Glutamatergic neuron (in vitro differentiated cells): ENCODE measurements at regions not wholly inside any gene's neighbourhood (a gene's known extent, or its start where the extent isn't known, plus 50 kb on each side); places are given as distances from the start of the nearest gene placed in this dataset.

Experiments used
- DNase-seq: peaks from one replicate; pipeline ENCODE4 v3.0.0; 2022
- H3K27ac Mint-ChIP-seq: one replicate; pipeline ENCODE4 v1.8.0; 2020; ENCODE audit warnings: mild to moderate bottlenecking, mixed read lengths, inconsistent platforms; ENCODE audit not compliant: unreplicated experiment
- H3K27me3 Mint-ChIP-seq: one replicate; pipeline ENCODE4 v1.8.0; 2020; ENCODE audit warnings: mild to moderate bottlenecking, moderate library complexity, mixed read lengths, inconsistent platforms; ENCODE audit not compliant: unreplicated experiment
- H3K36me3 Mint-ChIP-seq: one replicate; pipeline ENCODE4 v1.8.0; 2020; ENCODE audit warnings: mild to moderate bottlenecking, mixed read lengths, inconsistent platforms; ENCODE audit not compliant: unreplicated experiment
- H3K4me1 Mint-ChIP-seq: one replicate; pipeline ENCODE4 v1.8.0; 2020; ENCODE audit warnings: mild to moderate bottlenecking, low read depth, mixed read lengths, inconsistent platforms; ENCODE audit not compliant: unreplicated experiment
- H3K4me3 Mint-ChIP-seq: one replicate; pipeline ENCODE4 v1.8.0; 2020; ENCODE audit warnings: mild to moderate bottlenecking, mixed read lengths, inconsistent platforms; ENCODE audit not compliant: unreplicated experiment
- H3K9me3 Mint-ChIP-seq: one replicate; pipeline ENCODE4 v1.8.0; 2020; ENCODE audit warnings: mild to moderate bottlenecking, moderate library complexity, mixed read lengths, inconsistent platforms; ENCODE audit not compliant: unreplicated experiment
- CTCF ChIP-seq: fragments of 200-600 bp; sonication (generic); IDR thresholded peaks from one replicate; pipeline ENCODE4 v1.5.0; 2021; ENCODE audit not compliant: partially characterized antibody, unreplicated experiment

GRCh38 chr1:113244112-113244820, 146.0 kb upstream of the MAGI3 start:
- Mint-ChIP-seq H3K4me1 (peaks cover 2% of the 10 kb centered on the region), H3K27me3 (no peaks in the 10 kb centered on the region), H3K4me3 (no peak overlapping the region), H3K36me3 (no peaks in the 10 kb centered on the region), H3K27ac (no peak overlapping the region), H3K9me3 (no peaks in the 10 kb centered on the region)
- TF ChIP-seq CTCF: no peak
- no peak for DNase-seq

GRCh38 chr1:113245252-113245651, 145.1 kb upstream of the MAGI3 start:
- no peaks in the 10 kb centered on the region for H3K4me1 Mint-ChIP-seq
- H3K4me3 Mint-ChIP-seq: no peak overlapping the region
- no peaks in the 10 kb centered on the region for H3K27me3 Mint-ChIP-seq
- no peak overlapping the region for H3K27ac Mint-ChIP-seq
- no peak for DNase-seq
- TF ChIP-seq CTCF: no peak
- no peaks in the 10 kb centered on the region for H3K36me3 Mint-ChIP-seq
- H3K9me3 Mint-ChIP-seq: no peaks in the 10 kb centered on the region

- no peak for DNase-seq
- Mint-ChIP-seq H3K4me3 (no peak overlapping the region), H3K36me3 (no peaks in the 10 kb centered on the region), H3K27ac (no peak overlapping the region), H3K9me3 (no peaks in the 10 kb centered on the region), H3K4me1 (no peaks in the 10 kb centered on the region), H3K27me3 (no peaks in the 10 kb centered on the region)
- no peak for TF ChIP-seq CTCF
Measured at GRCh38 chr1:113246929-113247328, 143.4 kb upstream of the MAGI3 start.

- no peak for DNase-seq
- Mint-ChIP-seq H3K27me3 (peaks cover 1% of the 10 kb centered on the region), H3K36me3 (no peaks in the 10 kb centered on the region), H3K27ac (no peak overlapping the region), H3K4me3 (no peak overlapping the region), H3K9me3 (no peaks in the 10 kb centered on the region), H3K4me1 (peaks cover 3% of the 10 kb centered on the region)
- no peak for TF ChIP-seq CTCF
Measured at GRCh38 chr1:113247355-113247754, 143.0 kb upstream of the MAGI3 start.

- H3K27ac Mint-ChIP-seq: no peak overlapping the region
- no peaks in the 10 kb centered on the region for H3K9me3 Mint-ChIP-seq
- no peaks in the 10 kb centered on the region for H3K36me3 Mint-ChIP-seq
- peaks cover 5% of the 10 kb centered on the region for H3K4me1 Mint-ChIP-seq
- no peak overlapping the region for H3K4me3 Mint-ChIP-seq
- H3K27me3 Mint-ChIP-seq: peaks cover 4% of the 10 kb centered on the region
- no peak for TF ChIP-seq CTCF
- no peak for DNase-seq
Measured at GRCh38 chr1:113247782-113248181, 142.5 kb upstream of the MAGI3 start.
